Kidney (tissue), 13 donors: ENCODE measurements at regions not wholly inside any gene's neighbourhood (a gene's known extent, or its start where the extent isn't known, plus 50 kb on each side); places are given as distances from the start of the nearest gene placed in this dataset.

Experiments used
- DNase-seq, 5 donors: peaks; one replicate each; pipeline ENCODE4 v3.0.0-alpha.2; 2013 to 2020
- FAIRE-seq: peaks from 2 replicates; lab custom pipeline; 2012; peaks lifted over from hg19 to GRCh38; lab: Jason Lieb, UNC
- H3K27ac ChIP-seq, 2 donors: one replicate each; pipeline ENCODE4 v1.7.0; 2013; ENCODE audit warnings: low read depth in 2 of 2, low read length in 2 of 2, inconsistent platforms in 1 of 2
- H3K27me3 ChIP-seq: one replicate; pipeline ENCODE4 v1.7.1; 2013; ENCODE audit warnings: low read length, inconsistent platforms; ENCODE audit not compliant: control insufficient read depth, insufficient read depth
- H3K36me3 ChIP-seq, 3 donors: one replicate each; pipeline versions ENCODE4 v1.7.0 to v1.7.1; 2013; ENCODE audit warnings: low read length in 3 of 3, control low read depth in 1 of 3, inconsistent platforms in 1 of 3; ENCODE audit not compliant: insufficient read depth in 3 of 3, control insufficient read depth in 2 of 3
- H3K4me1 ChIP-seq, 3 donors: one replicate each; pipeline versions ENCODE4 v1.7.0 to v1.7.1; 2013; ENCODE audit warnings: low read length in 3 of 3, inconsistent platforms in 1 of 3, low read depth in 1 of 3; ENCODE audit not compliant: control insufficient read depth in 2 of 3, insufficient read depth in 2 of 3
- H3K4me3 ChIP-seq, 3 donors: one replicate each; pipeline versions ENCODE4 v1.7.0 to v1.8.1; 2013; ENCODE audit warnings: low read length in 3 of 3, control low read depth in 1 of 3, inconsistent platforms in 1 of 3
- H3K9ac ChIP-seq, 3 donors: one replicate each; pipeline versions ENCODE4 v1.7.0 to v1.7.1; 2013; ENCODE audit warnings: low read length in 3 of 3, control low read depth in 1 of 3, inconsistent platforms in 1 of 3
- H3K9me3 ChIP-seq, 3 donors: one replicate each; pipeline versions ENCODE4 v1.7.0 to v1.7.1; 2013; ENCODE audit warnings: low read length in 3 of 3, control low read depth in 1 of 3, inconsistent platforms in 1 of 3; ENCODE audit not compliant: control insufficient read depth in 2 of 3, insufficient read depth in 1 of 3
- CTCF ChIP-seq: IDR thresholded peaks from 3 replicates; pipeline ENCODE4 v1.5.1; 2012; ENCODE audit warnings: mild to moderate bottlenecking, moderate library complexity, borderline replicate concordance; ENCODE audit not compliant: insufficient read depth; ENCODE audit errors: extremely low read depth
- intact Hi-C: fragments of 100-400 bp; cut with DNase I; formaldehyde crosslinking; loops from one replicate; pipeline ENCODE4 v1.11.1; 2022
- donor health status: control.
- donor health status: control.
- donor health status: control.
- donor health status: control.
- donor health status: control.
- donor health status: DM: yes; HTN: yes; CAD: no.
- donor health status: Normal renal cell carcinoma (clear cell type).

GRCh38 chr5:36519881-36520280, 86.5 kb upstream of the SLC1A3 start:
- DNase-seq (no peak), FAIRE-seq (no peak)
- no peak for TF ChIP-seq CTCF
- no peak overlapping the region for H3K27ac ChIP-seq
- no peaks in the 10 kb centered on the region for H3K27me3 ChIP-seq
- intact Hi-C loops: no loop called here
- no peaks in the 10 kb centered on the region for H3K36me3 ChIP-seq
- H3K4me3 ChIP-seq: no peak overlapping the region
- peaks cover 0 to 4% (median 0%) of the 10 kb centered on the region in 3 donors for H3K9me3 ChIP-seq
- H3K4me1 ChIP-seq: no peaks in the 10 kb centered on the region
- no peak overlapping the region for H3K9ac ChIP-seq

GRCh38 chr5:36521219-36521618, 85.2 kb upstream of the SLC1A3 start:
- FAIRE-seq (no peak), DNase-seq (no peak)
- Histone ChIP-seq H3K36me3 (no peaks in the 10 kb centered on the region), H3K9me3 (peaks cover 0 to 4% (median 0%) of the 10 kb centered on the region in 3 donors), H3K27me3 (no peaks in the 10 kb centered on the region), H3K4me1 (no peaks in the 10 kb centered on the region), H3K9ac (no peak overlapping the region), H3K4me3 (no peak overlapping the region), H3K27ac (no peak overlapping the region)
- no peak for TF ChIP-seq CTCF
- intact Hi-C loops: no loop called here

GRCh38 chr5:36521838-36522745, 84.3 kb upstream of the SLC1A3 start:
- TF ChIP-seq CTCF: no peak
- intact Hi-C loops: no loop called here
- Histone ChIP-seq H3K9ac (no peak overlapping the region), H3K27ac (no peak overlapping the region), H3K9me3 (peaks cover 0 to 4% (median 0%) of the 10 kb centered on the region in 3 donors), H3K36me3 (no peaks in the 10 kb centered on the region), H3K4me1 (no peaks in the 10 kb centered on the region), H3K4me3 (no peak overlapping the region), H3K27me3 (no peaks in the 10 kb centered on the region)
- peak in 2 of 5 donors; percentile 24 for DNase-seq
- FAIRE-seq: no peak
